Neural progenitor cell (in vitro differentiated cells): ENCODE measurements at regions not wholly inside any gene's neighbourhood (a gene's known extent, or its start where the extent isn't known, plus 50 kb on each side); places are given as distances from the start of the nearest gene placed in this dataset.

Experiments
- DNase-seq: peaks from one replicate; pipeline ENCODE4 v3.0.0-alpha.2; 2016; ENCODE audit warnings: low spot score
- H2AFZ ChIP-seq: fragments of 200-600 bp; sonication (generic); replicated peaks from 2 replicates; pipeline ENCODE4 v1.6.1; 2016; ENCODE audit warnings: antibody characterized with exemption
- H3F3A ChIP-seq: fragments of 200-600 bp; sonication (generic); 2 replicates; pipeline ENCODE4 v1.6.1; 2016; ENCODE audit warnings: antibody characterized with exemption, low read depth
- H3K27ac ChIP-seq: fragments of 200-600 bp; sonication (generic); 2 replicates; pipeline ENCODE4 v1.5.1; 2016; ENCODE audit warnings: mild to moderate bottlenecking
- H3K27me3 ChIP-seq: fragments of 200-600 bp; sonication (generic); 2 replicates; pipeline ENCODE4 v1.6.1; 2016; ENCODE audit warnings: mild to moderate bottlenecking, moderate library complexity
- H3K36me3 ChIP-seq: fragments of 200-600 bp; sonication (generic); 2 replicates; pipeline ENCODE4 v1.5.1; 2016
- H3K4me1 ChIP-seq: fragments of 200-600 bp; sonication (generic); 2 replicates; pipeline ENCODE4 v1.6.1; 2016; ENCODE audit warnings: mixed run types
- H3K4me2 ChIP-seq: fragments of 200-600 bp; sonication (generic); 2 replicates; pipeline ENCODE4 v1.6.1; 2016
- H3K4me3 ChIP-seq: fragments of 200-600 bp; sonication (generic); 2 replicates; pipeline ENCODE4 v1.5.1; 2016
- H3K79me2 ChIP-seq: fragments of 200-600 bp; sonication (generic); 2 replicates; pipeline ENCODE4 v1.6.1; 2016; ENCODE audit warnings: low read depth
- H3K9ac ChIP-seq: fragments of 200-600 bp; sonication (generic); 2 replicates; pipeline ENCODE4 v1.6.1; 2016
- H3K9me3 ChIP-seq: fragments of 200-600 bp; sonication (generic); 2 replicates; pipeline ENCODE4 v1.5.1; 2016; ENCODE audit warnings: low read depth
- H4K20me1 ChIP-seq: fragments of 200-600 bp; sonication (generic); 2 replicates; pipeline ENCODE4 v1.6.1; 2016; ENCODE audit warnings: low read depth
- H3K27ac Mint-ChIP-seq: 3 replicates; pipeline ENCODE4 v1.8.0; 2021; ENCODE audit warnings: mixed read lengths
- H3K27me3 Mint-ChIP-seq: 2 replicates; pipeline ENCODE4 v1.8.0; 2022; ENCODE audit warnings: low read depth, mild to moderate bottlenecking, inconsistent platforms, moderate library complexity, mixed read lengths; ENCODE audit not compliant: insufficient read depth
- H3K36me3 Mint-ChIP-seq: 3 replicates; pipeline ENCODE4 v1.8.0; 2021; ENCODE audit warnings: mixed read lengths
- H3K4me1 Mint-ChIP-seq: 3 replicates; pipeline ENCODE4 v1.8.0; 2021; ENCODE audit warnings: mixed read lengths
- H3K4me3 Mint-ChIP-seq: 3 replicates; pipeline ENCODE4 v1.8.0; 2021; ENCODE audit warnings: mild to moderate bottlenecking, moderate library complexity, mixed read lengths
- H3K9me3 Mint-ChIP-seq: 3 replicates; pipeline ENCODE4 v1.8.0; 2020; ENCODE audit warnings: mixed read lengths
- EZH2 ChIP-seq: fragments of 200-600 bp; sonication (generic); IDR thresholded peaks from 2 replicates; pipeline ENCODE4 v1.6.1; 2017; ENCODE audit warnings: antibody characterized with exemption, mild to moderate bottlenecking, moderate library complexity
- EZH2phosphoT487 ChIP-seq: fragments of 200-600 bp; sonication (generic); IDR thresholded peaks from 2 replicates; pipeline ENCODE4 v1.6.1; 2017; ENCODE audit warnings: antibody characterized with exemption
- TF ChIP-seq, protein P1 (sequence below): fragments of 200-600 bp; sonication (generic); IDR thresholded peaks from 2 replicates; pipeline ENCODE4 v1.5.1; 2017; ENCODE audit warnings: antibody characterized with exemption, mild to moderate bottlenecking

DNA sequence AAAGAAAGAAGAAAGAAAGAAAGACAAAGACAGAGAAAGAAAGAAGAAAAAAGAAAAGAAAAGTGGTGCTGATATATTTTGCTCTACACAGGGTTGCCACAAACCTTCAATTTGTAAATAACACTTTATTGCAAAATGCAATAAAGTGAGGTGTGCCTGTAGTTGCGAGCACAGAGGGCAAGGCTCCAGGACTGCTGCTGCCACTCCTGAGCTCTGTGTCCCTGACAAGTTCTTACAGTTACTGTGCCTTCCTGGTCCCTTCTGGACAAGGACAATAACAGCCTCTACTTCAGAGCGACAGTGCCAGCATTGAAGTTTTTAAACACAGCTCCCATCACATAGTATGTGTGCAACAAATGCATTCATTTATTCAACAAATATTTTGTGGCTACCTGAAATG is 148.1 kb downstream of the AXIN2 start:
- no peak for DNase-seq
- Mint-ChIP-seq H3K36me3 (no peaks in the 10 kb centered on the region), H3K27ac (no peak overlapping the region), H3K27me3 (peaks cover 9% of the 10 kb centered on the region), H3K4me3 (no peak overlapping the region), H3K9me3 (peaks cover 17% of the 10 kb centered on the region), H3K4me1 (peaks cover 11% of the 10 kb centered on the region)
- H3K9ac ChIP-seq, result no peak overlapping the region
- H3K36me3 ChIP-seq, result no peaks in the 10 kb centered on the region
- no peaks in the 10 kb centered on the region for H3K9me3 ChIP-seq
- H3K27ac ChIP-seq, result no peak overlapping the region
- H3K27me3 ChIP-seq, result no peaks in the 10 kb centered on the region
- H3F3A ChIP-seq, result no peaks in the 10 kb centered on the region
- no peak overlapping the region for H2AFZ ChIP-seq
- no peak overlapping the region for H3K4me3 ChIP-seq
- H3K4me2 ChIP-seq, result no peak overlapping the region
- H4K20me1 ChIP-seq, result no peaks in the 10 kb centered on the region
- no peaks in the 10 kb centered on the region for H3K79me2 ChIP-seq
- H3K4me1 ChIP-seq, result no peaks in the 10 kb centered on the region
- TF ChIP-seq EZH2phosphoT487 (no peak), EZH2 (no peak)
- TF ChIP-seq, protein P1, sequence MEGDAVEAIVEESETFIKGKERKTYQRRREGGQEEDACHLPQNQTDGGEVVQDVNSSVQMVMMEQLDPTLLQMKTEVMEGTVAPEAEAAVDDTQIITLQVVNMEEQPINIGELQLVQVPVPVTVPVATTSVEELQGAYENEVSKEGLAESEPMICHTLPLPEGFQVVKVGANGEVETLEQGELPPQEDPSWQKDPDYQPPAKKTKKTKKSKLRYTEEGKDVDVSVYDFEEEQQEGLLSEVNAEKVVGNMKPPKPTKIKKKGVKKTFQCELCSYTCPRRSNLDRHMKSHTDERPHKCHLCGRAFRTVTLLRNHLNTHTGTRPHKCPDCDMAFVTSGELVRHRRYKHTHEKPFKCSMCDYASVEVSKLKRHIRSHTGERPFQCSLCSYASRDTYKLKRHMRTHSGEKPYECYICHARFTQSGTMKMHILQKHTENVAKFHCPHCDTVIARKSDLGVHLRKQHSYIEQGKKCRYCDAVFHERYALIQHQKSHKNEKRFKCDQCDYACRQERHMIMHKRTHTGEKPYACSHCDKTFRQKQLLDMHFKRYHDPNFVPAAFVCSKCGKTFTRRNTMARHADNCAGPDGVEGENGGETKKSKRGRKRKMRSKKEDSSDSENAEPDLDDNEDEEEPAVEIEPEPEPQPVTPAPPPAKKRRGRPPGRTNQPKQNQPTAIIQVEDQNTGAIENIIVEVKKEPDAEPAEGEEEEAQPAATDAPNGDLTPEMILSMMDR, result no peak

DNA sequence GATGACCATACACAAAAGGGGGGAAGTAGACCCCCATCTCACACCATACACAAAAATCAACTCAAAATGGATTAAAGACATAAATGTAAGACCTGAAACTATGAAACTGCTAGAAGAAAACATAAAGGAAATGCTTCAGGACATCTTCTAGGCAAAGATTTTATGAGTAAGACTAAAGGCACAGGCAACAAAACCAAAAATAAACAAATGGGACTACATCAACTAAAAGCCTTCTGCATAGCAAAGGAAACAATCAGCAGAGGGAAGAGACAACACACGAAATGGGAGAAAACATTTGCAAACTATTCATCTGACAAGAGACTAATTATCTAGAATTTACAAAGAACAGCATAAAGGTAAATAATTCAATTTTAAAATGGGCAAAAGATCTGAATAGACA is 152.1 kb downstream of the AXIN2 start:
- peaks cover 11% of the 10 kb centered on the region for H3K27me3 Mint-ChIP-seq
- H4K20me1 ChIP-seq, result no peaks in the 10 kb centered on the region
- H3K4me1 Mint-ChIP-seq, result peaks cover 12% of the 10 kb centered on the region
- no peak overlapping the region for H3K4me2 ChIP-seq
- no peaks in the 10 kb centered on the region for H3K36me3 Mint-ChIP-seq
- H3K4me3 ChIP-seq, result no peak overlapping the region
- no peak overlapping the region for H2AFZ ChIP-seq
- H3K27me3 ChIP-seq, result no peaks in the 10 kb centered on the region
- H3K27ac Mint-ChIP-seq, result no peak overlapping the region
- H3K9ac ChIP-seq, result no peak overlapping the region
- H3K9me3 Mint-ChIP-seq, result peaks cover 17% of the 10 kb centered on the region
- no peak overlapping the region for H3K27ac ChIP-seq
- no peaks in the 10 kb centered on the region for H3K4me1 ChIP-seq
- no peaks in the 10 kb centered on the region for H3K9me3 ChIP-seq
- no peak overlapping the region for H3K4me3 Mint-ChIP-seq
- no peak for TF ChIP-seq EZH2
- no peak for TF ChIP-seq EZH2phosphoT487
- TF ChIP-seq, protein P1, result no peak
- DNase-seq, result no peak
- no peaks in the 10 kb centered on the region for H3F3A ChIP-seq
- no peaks in the 10 kb centered on the region for H3K79me2 ChIP-seq
- H3K36me3 ChIP-seq, result no peaks in the 10 kb centered on the region

DNA sequence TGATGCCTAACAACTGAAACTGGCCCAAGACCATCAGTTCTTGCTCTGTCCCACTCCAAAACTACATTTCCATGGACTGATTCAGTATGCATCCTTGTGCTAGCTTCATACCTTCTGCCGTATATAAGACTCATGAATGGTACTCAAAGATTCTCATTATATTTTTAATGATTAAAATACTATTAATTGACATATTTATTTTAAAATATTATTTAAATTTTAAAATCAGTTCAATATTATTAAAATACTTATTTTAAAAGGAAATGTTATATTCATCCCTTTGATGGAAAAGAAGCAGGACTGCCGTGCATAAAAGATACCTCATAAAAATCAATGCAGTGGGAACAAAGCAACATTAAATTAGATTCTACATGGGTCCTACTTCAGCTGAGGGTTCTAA is 153.4 kb downstream of the AXIN2 start:
- no peak overlapping the region for H2AFZ ChIP-seq

More for the DNA sequence above, 153.4 kb downstream of the AXIN2 start:
- H3K79me2 ChIP-seq, result no peaks in the 10 kb centered on the region
- Mint-ChIP-seq H3K4me1 (peaks cover 12% of the 10 kb centered on the region), H3K4me3 (no peak overlapping the region), H3K27me3 (peaks cover 12% of the 10 kb centered on the region), H3K9me3 (peaks cover 17% of the 10 kb centered on the region), H3K36me3 (no peaks in the 10 kb centered on the region), H3K27ac (no peak overlapping the region)
- H3K27me3 ChIP-seq, result no peaks in the 10 kb centered on the region
- H3F3A ChIP-seq, result no peaks in the 10 kb centered on the region
- no peaks in the 10 kb centered on the region for H3K36me3 ChIP-seq
- H3K4me1 ChIP-seq, result peaks cover 6% of the 10 kb centered on the region
- no peak overlapping the region for H3K4me3 ChIP-seq
- H3K4me2 ChIP-seq, result no peak overlapping the region
- no peaks in the 10 kb centered on the region for H4K20me1 ChIP-seq
- no peak overlapping the region for H3K27ac ChIP-seq
- H3K9ac ChIP-seq, result no peak overlapping the region
- TF ChIP-seq EZH2phosphoT487 (no peak), EZH2 (no peak)
- TF ChIP-seq, protein P1, result no peak
- DNase-seq, result no peak
- H3K9me3 ChIP-seq, result no peaks in the 10 kb centered on the region
